Natural killer cell (primary cell): ENCODE measurements at regions not wholly inside any gene's neighbourhood (a gene's known extent, or its start where the extent isn't known, plus 50 kb on each side); places are given as distances from the start of the nearest gene placed in this dataset.

Source experiments
- ATAC-seq, 3 donors: fragments of 150-1000 bp in 2 of 3; fragments of 200-7000 bp in 1 of 3; cut with Tn5 transposase; 1 replicate in 1 of 3; 2 replicates in 2 of 3; pipeline ENCODE4 v1.10.0; 2021; ENCODE audit warnings: mild to moderate bottlenecking in 2 of 3, moderate library complexity in 2 of 3
- DNase-seq, 2 donors: peaks; one replicate each; pipeline versions ENCODE4 v3.0.0 to v3.0.0-alpha.2; 2013 to 2021; ENCODE audit warnings: mixed read lengths in 1 of 2
- H3K27ac ChIP-seq: one replicate; pipeline ENCODE4 v1.5.1; 2013; ENCODE audit warnings: mild to moderate bottlenecking, low read length
- H3K27me3 ChIP-seq: one replicate; pipeline ENCODE4 v1.6.1; 2013; ENCODE audit warnings: low read length; ENCODE audit not compliant: control insufficient read depth, insufficient read depth
- H3K36me3 ChIP-seq: one replicate; pipeline ENCODE4 v1.6.1; 2013; ENCODE audit warnings: low read length; ENCODE audit not compliant: control insufficient read depth, insufficient read depth
- H3K4me1 ChIP-seq: one replicate; pipeline ENCODE4 v1.6.1; 2013; ENCODE audit warnings: low read length; ENCODE audit not compliant: control insufficient read depth, insufficient read depth
- H3K4me3 ChIP-seq: one replicate; pipeline ENCODE4 v1.5.1; 2013; ENCODE audit warnings: low read length
- H3K9me3 ChIP-seq: one replicate; pipeline ENCODE4 v1.6.1; 2013; ENCODE audit warnings: low read length; ENCODE audit not compliant: control insufficient read depth, insufficient read depth
- H3K27ac Mint-ChIP-seq, 2 donors: one replicate each; pipeline ENCODE4 v1.8.0; 2022; ENCODE audit warnings: mild to moderate bottlenecking in 2 of 2, mixed read lengths in 2 of 2, moderate library complexity in 1 of 2
- H3K27me3 Mint-ChIP-seq, 2 donors: one replicate each; pipeline ENCODE4 v1.8.0; 2022; ENCODE audit warnings: low read depth in 2 of 2, mixed read lengths in 2 of 2
- H3K36me3 Mint-ChIP-seq: one replicate; pipeline ENCODE4 v1.8.0; 2022; ENCODE audit warnings: mixed read lengths
- H3K4me1 Mint-ChIP-seq, 2 donors: one replicate each; pipeline ENCODE4 v1.8.0; 2022; ENCODE audit warnings: mixed read lengths in 2 of 2
- H3K4me3 Mint-ChIP-seq: one replicate; pipeline ENCODE4 v1.8.0; 2022; ENCODE audit warnings: mild to moderate bottlenecking, moderate library complexity, mixed read lengths
- H3K9me3 Mint-ChIP-seq, 2 donors: one replicate each; pipeline ENCODE4 v1.8.0; 2022; ENCODE audit warnings: mixed read lengths in 2 of 2
- WGBS: methylation state at CpG from one replicate; pipeline ENCODE4 v1.1.7; 2013; ENCODE audit warnings: missing lambda C conversion rate; ENCODE audit not compliant: insufficient coverage; 5-methylcytosine and 5-hydroxymethylcytosine counted together
- intact Hi-C: fragments of 100-400 bp; cut with micrococcal nuclease; formaldehyde crosslinking; loops from one replicate; pipeline ENCODE4 v1.14.2; 2022
- TF ChIP-seq, protein P1 (sequence below): fragments of 200-600 bp; IDR thresholded peaks from one replicate; pipeline ENCODE4 v1.8.0; 2022; ENCODE audit warnings: antibody characterized with exemption

DNA sequence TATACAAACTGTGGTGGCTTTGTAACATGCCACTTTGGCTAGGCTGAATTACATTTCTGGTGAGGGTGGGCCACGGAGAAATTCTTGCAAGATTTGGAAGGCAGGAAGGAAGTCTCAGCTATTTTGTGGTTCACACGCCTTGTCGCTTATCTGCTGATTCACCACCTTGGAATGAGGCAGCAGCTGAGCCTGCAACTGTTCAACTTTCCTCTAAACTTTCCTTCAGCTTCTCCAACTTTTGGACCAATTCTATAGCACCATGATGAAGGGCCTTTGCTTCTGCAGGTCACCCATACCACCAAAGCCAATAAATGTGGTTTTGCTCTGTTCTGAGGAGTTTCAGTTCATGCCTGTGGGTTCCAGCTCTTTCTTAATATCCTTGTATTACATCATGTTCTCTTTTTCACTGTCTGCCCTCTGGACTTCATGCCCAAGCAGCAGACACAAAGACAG lies 337.6 kb upstream of the SNX7 start:
- ATAC-seq (peak; percentile 89 to 96 (median 90)), DNase-seq (peak; percentile 28 to 55)
- peaks cover 45 to 48% of the 10 kb centered on the region in 2 donors for H3K4me1 Mint-ChIP-seq
- peak overlapping the region; percentile 67 for H3K4me3 Mint-ChIP-seq
- intact Hi-C loops = loop anchor here (2.0 kb wide), 1 partner anchor 67 kb away; no protein-coding TSS in a partner anchor
- no peaks in the 10 kb centered on the region for H3K27me3 Mint-ChIP-seq
- H3K9me3 Mint-ChIP-seq = peaks cover 0 to 7% of the 10 kb centered on the region in 2 donors
- WGBS = 2% methylated on average over 3 of the region's 3 CpGs
- peaks cover 8% of the 10 kb centered on the region for H3K36me3 Mint-ChIP-seq
- H3K4me1 ChIP-seq = peaks cover 10% of the 10 kb centered on the region
- H3K27ac Mint-ChIP-seq = peak overlapping the region; percentile 15 to 67
- no peaks in the 10 kb centered on the region for H3K27me3 ChIP-seq
- H3K27ac ChIP-seq = peak overlapping the region; percentile 16
- H3K36me3 ChIP-seq = no peaks in the 10 kb centered on the region
- H3K9me3 ChIP-seq = no peaks in the 10 kb centered on the region
- peak overlapping the region; percentile 6 for H3K4me3 ChIP-seq
- TF ChIP-seq, protein P1, sequence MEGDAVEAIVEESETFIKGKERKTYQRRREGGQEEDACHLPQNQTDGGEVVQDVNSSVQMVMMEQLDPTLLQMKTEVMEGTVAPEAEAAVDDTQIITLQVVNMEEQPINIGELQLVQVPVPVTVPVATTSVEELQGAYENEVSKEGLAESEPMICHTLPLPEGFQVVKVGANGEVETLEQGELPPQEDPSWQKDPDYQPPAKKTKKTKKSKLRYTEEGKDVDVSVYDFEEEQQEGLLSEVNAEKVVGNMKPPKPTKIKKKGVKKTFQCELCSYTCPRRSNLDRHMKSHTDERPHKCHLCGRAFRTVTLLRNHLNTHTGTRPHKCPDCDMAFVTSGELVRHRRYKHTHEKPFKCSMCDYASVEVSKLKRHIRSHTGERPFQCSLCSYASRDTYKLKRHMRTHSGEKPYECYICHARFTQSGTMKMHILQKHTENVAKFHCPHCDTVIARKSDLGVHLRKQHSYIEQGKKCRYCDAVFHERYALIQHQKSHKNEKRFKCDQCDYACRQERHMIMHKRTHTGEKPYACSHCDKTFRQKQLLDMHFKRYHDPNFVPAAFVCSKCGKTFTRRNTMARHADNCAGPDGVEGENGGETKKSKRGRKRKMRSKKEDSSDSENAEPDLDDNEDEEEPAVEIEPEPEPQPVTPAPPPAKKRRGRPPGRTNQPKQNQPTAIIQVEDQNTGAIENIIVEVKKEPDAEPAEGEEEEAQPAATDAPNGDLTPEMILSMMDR = no peak

DNA sequence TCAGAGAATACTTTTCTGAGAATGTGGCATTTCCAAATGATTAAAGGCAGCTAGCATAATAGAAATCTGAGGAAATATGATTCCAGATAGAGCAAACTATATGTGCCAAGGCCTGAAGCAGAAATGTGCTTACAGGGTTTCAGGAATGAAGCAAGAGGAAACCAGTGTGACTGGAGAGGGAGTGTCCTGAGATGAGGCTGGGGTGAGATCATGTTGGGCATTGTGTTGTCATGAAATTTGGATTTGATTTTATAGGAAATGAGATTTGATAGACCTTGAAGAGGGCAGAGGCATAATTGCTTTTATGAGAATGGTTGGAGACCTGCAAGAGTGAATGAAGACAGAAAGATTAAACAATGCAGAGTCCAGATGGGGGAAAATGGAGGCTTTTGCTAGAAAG lies 338.1 kb upstream of the SNX7 start:
- Histone ChIP-seq H3K27ac (peak overlapping the region; percentile 16), H3K36me3 (no peaks in the 10 kb centered on the region), H3K4me3 (no peak overlapping the region), H3K4me1 (peaks cover 10% of the 10 kb centered on the region), H3K27me3 (no peaks in the 10 kb centered on the region), H3K9me3 (no peaks in the 10 kb centered on the region)
- H3K9me3 Mint-ChIP-seq = peaks cover 0 to 7% of the 10 kb centered on the region in 2 donors
- ATAC-seq (peak in 1 of 3 donors; percentile 6), DNase-seq (no peak)
- H3K4me3 Mint-ChIP-seq = peak overlapping the region; percentile 67
- H3K36me3 Mint-ChIP-seq = peaks cover 8% of the 10 kb centered on the region
- TF ChIP-seq, protein P1 = no peak
- H3K27ac Mint-ChIP-seq = peak overlapping the region; percentile 15 to 67
- intact Hi-C loops = no loop called here
- no peaks in the 10 kb centered on the region for H3K27me3 Mint-ChIP-seq
- peaks cover 44 to 45% of the 10 kb centered on the region in 2 donors for H3K4me1 Mint-ChIP-seq

DNA sequence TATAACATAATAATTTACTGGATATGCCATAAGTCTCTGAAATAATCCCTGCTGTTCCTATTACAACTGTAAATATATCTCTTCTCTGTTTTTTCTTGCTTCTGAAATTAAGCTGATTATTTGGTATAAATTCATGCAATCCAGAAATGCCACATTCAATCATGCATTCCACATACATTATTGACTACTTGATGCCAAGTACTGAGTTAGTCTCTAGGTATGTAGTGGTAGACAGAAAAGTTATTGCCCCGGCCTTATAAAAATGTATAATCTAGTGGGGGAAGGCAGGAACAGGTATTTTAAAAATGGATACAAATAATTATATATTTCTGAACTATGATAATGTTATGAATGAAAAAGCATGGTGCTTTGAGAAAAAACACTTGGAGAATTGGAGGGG lies 338.6 kb upstream of the SNX7 start:
- Histone ChIP-seq H3K9me3 (no peaks in the 10 kb centered on the region), H3K27me3 (no peaks in the 10 kb centered on the region), H3K4me1 (peaks cover 10% of the 10 kb centered on the region), H3K36me3 (no peaks in the 10 kb centered on the region), H3K27ac (no peak overlapping the region), H3K4me3 (no peak overlapping the region)
- Mint-ChIP-seq H3K27me3 (no peaks in the 10 kb centered on the region), H3K4me1 (peaks cover 44 to 45% of the 10 kb centered on the region in 2 donors), H3K4me3 (peak overlapping the region; percentile 67), H3K27ac (peak overlapping the region; percentile 15 to 67), H3K9me3 (peaks cover 0 to 7% of the 10 kb centered on the region in 2 donors), H3K36me3 (peaks cover 8% of the 10 kb centered on the region)
- ATAC-seq (no peak), DNase-seq (no peak)
- intact Hi-C loops = no loop called here
- WGBS = no CpG with 5 or more reads among the region's 1 CpG
- TF ChIP-seq, protein P1 = no peak

DNA sequence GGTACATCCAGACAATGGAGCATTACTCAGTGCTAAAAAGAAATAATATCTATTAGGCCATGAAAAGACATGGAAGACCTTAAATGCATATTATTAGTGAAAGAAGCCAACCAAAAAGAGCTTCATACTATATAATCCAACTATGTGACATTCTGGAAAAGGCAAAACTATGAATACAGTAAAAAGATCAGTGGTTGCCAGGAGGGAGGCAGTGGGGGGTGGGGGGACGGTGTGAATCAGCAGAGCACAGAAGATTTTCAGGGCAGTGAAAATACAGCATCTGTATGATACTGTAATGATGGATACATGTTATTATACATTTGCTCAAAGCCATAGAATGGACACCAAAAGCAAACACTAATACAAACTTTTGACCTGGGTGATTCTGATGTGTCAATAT lies 339.4 kb upstream of the SNX7 start:
- no peaks in the 10 kb centered on the region for H3K36me3 ChIP-seq
- H3K9me3 Mint-ChIP-seq = peaks cover 0 to 7% of the 10 kb centered on the region in 2 donors
- no peak overlapping the region for H3K27ac Mint-ChIP-seq
- H3K4me3 Mint-ChIP-seq = no peak overlapping the region
- H3K27ac ChIP-seq = no peak overlapping the region
- TF ChIP-seq, protein P1 = no peak
- intact Hi-C loops = no loop called here
- H3K9me3 ChIP-seq = no peaks in the 10 kb centered on the region
- peaks cover 40 to 41% of the 10 kb centered on the region in 2 donors for H3K4me1 Mint-ChIP-seq
- H3K27me3 ChIP-seq = no peaks in the 10 kb centered on the region
- 93% methylated on average over 1 of the region's 1 CpG for WGBS
- H3K4me3 ChIP-seq = no peak overlapping the region
- no peak for DNase-seq
- peaks cover 10% of the 10 kb centered on the region for H3K4me1 ChIP-seq
- H3K27me3 Mint-ChIP-seq = no peaks in the 10 kb centered on the region
- ATAC-seq = no peak
- H3K36me3 Mint-ChIP-seq = peaks cover 8% of the 10 kb centered on the region
